Brain microvascular endothelial cell (primary cell): ENCODE measurements at regions not wholly inside any gene's neighbourhood (a gene's known extent, or its start where the extent isn't known, plus 50 kb on each side); places are given as distances from the start of the nearest gene placed in this dataset.

Experiments
- DNase-seq: peaks from one replicate; pipeline ENCODE4 v3.0.0-alpha.2; 2020
- H3K27ac ChIP-seq: fragments of 250-450 bp; sonication (Bioruptor Pico); 2 replicates; pipeline ENCODE4 v1.5.1; 2020; ENCODE audit warnings: mild to moderate bottlenecking, moderate library complexity
- H3K27me3 ChIP-seq: fragments of 250-450 bp; sonication (Bioruptor Pico); replicated peaks from 2 replicates; pipeline ENCODE4 v1.5.1; 2020; ENCODE audit warnings: mild to moderate bottlenecking
- H3K36me3 ChIP-seq: fragments of 250-450 bp; sonication (Bioruptor Pico); replicated peaks from 2 replicates; pipeline ENCODE4 v1.5.1; 2020; ENCODE audit warnings: mild to moderate bottlenecking
- H3K4me3 ChIP-seq: 2 replicates; pipeline ENCODE4 v1.5.1; 2011; ENCODE audit warnings: low read depth, mild to moderate bottlenecking, control low read depth, low read length, moderate library complexity
- CTCF ChIP-seq: IDR thresholded peaks from 2 replicates; pipeline ENCODE4 v1.5.1; 2011; ENCODE audit warnings: low read depth, mild to moderate bottlenecking, moderate library complexity, low read length, control low read depth, inconsistent platforms; ENCODE audit errors: missing control alignments
- in situ Hi-C: cut with HindIII; loops from 2 replicates; pipeline ENCODE4 v1.10.0; 2017; ENCODE audit warnings: low sequenced_read_pairs, low pct_ligation_motif_present

- H3K4me3 ChIP-seq: no peak overlapping the region
- no peaks in the 10 kb centered on the region for H3K27me3 ChIP-seq
- DNase-seq: no peak
- H3K27ac ChIP-seq: no peak overlapping the region
- TF ChIP-seq CTCF: no peak
- in situ Hi-C loops: no loop called here
- H3K36me3 ChIP-seq: no peaks in the 10 kb centered on the region
Observed at GRCh38 chr13:76803831-76804230, 82.4 kb downstream of the KCTD12 start.

- Histone ChIP-seq H3K36me3 (no peaks in the 10 kb centered on the region), H3K27me3 (no peaks in the 10 kb centered on the region), H3K4me3 (no peak overlapping the region), H3K27ac (no peak overlapping the region)
- in situ Hi-C loops: no loop called here
- no peak for DNase-seq
- TF ChIP-seq CTCF: no peak
Observed at GRCh38 chr13:76800943-76801342, 85.3 kb downstream of the KCTD12 start.

DNA sequence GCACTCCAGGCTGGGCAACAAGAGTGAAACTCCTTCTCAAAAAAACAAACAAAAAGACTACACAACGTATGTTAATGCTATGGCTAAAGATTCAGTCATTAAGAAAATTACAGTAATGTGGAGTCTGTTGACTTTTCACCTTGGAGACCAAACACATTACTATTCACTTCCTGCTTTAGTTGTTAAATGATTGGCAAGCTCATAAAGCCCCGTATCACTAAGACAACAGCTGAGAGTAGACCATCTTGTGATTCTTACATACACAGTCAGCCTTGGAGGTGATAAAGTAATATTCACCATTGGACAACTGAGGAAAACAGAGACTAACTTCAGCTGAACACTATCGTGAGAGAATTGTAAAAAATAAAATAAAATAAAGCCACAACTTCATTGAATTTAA is 86.5 kb downstream of the KCTD12 start:
- no peak overlapping the region for H3K27ac ChIP-seq

DNA sequence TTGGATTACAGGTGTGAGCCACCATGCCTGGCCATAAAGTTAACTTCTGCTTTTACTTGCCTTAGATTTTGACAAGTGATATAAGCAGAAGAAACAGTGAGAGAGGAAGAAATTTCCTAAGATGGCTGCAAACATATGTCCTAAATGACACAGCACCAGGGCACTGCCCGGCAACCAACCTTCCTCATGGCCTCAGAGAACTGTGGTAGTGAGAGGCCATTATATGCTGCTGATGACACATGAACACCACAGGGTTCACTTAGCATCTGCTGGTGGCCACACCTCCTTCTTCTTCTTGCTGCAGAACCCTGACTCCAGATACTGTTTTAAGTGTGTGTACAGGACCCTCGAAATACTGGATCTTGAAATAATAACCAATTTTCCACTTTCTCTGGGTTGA is 88.2 kb downstream of the KCTD12 start:
- in situ Hi-C loops: no loop called here
- H3K27me3 ChIP-seq: no peaks in the 10 kb centered on the region
- DNase-seq: no peak
- no peak overlapping the region for H3K4me3 ChIP-seq
- H3K36me3 ChIP-seq: no peaks in the 10 kb centered on the region
- no peak overlapping the region for H3K27ac ChIP-seq
- no peak for TF ChIP-seq CTCF

More for the DNA sequence above, 86.5 kb downstream of the KCTD12 start:
- H3K36me3 ChIP-seq: no peaks in the 10 kb centered on the region
- no peak for DNase-seq
- H3K4me3 ChIP-seq: no peak overlapping the region
- no peak for TF ChIP-seq CTCF
- in situ Hi-C loops: no loop called here
- no peaks in the 10 kb centered on the region for H3K27me3 ChIP-seq

- DNase-seq: no peak
- H3K27me3 ChIP-seq: no peaks in the 10 kb centered on the region
- no peak overlapping the region for H3K4me3 ChIP-seq
- H3K36me3 ChIP-seq: no peaks in the 10 kb centered on the region
- in situ Hi-C loops: no loop called here
- no peak for TF ChIP-seq CTCF
- H3K27ac ChIP-seq: no peak overlapping the region
Observed at GRCh38 chr13:76797361-76797760, 88.8 kb downstream of the KCTD12 start.

GRCh38 chr13:76796851-76797250 is 89.4 kb downstream of the KCTD12 start:
- H3K4me3 ChIP-seq: no peak overlapping the region
- H3K36me3 ChIP-seq: no peaks in the 10 kb centered on the region
- in situ Hi-C loops: no loop called here
- H3K27me3 ChIP-seq: no peaks in the 10 kb centered on the region
- no peak for TF ChIP-seq CTCF
- no peak overlapping the region for H3K27ac ChIP-seq
- DNase-seq: no peak
